PC-3 (cell line): ENCODE measurements at regions not wholly inside any gene's neighbourhood (a gene's known extent, or its start where the extent isn't known, plus 50 kb on each side); places are given as distances from the start of the nearest gene placed in this dataset.

Experiments used
- ATAC-seq: fragments of 200-7000 bp; cut with Tn5 transposase; 2 replicates; pipeline ENCODE4 v1.9.1; 2020; ENCODE audit warnings: mild to moderate bottlenecking, moderate library complexity
- BruUV-seq: library from RNA; stranded (reverse); fragments of 400-500 nt; replicated peaks from 2 replicates; lab custom pipeline; 2021; lab: Mats Ljungman, UMichigan
- CTCF ChIA-PET: fragments of 300-600 bp; sonication (Branson Sonifier 250); formaldehyde crosslinking; loops from one replicate; lab custom pipeline; 2022; ENCODE audit warnings: antibody characterized with exemption; lab: Charles Lee
- POLR2A ChIA-PET: fragments of 300-600 bp; sonication (Branson Sonifier 250); formaldehyde crosslinking; loops from one replicate; lab custom pipeline; 2022; ENCODE audit warnings: antibody characterized with exemption; ENCODE audit not compliant: unreplicated experiment; lab: Charles Lee
- DNase-seq: peaks from one replicate; pipeline ENCODE4 v3.0.0-alpha.2; 2015
- H2AFZ ChIP-seq: fragments of 300-600 bp; sonication (generic); 2 replicates; pipeline ENCODE4 v1.6.0; 2016; ENCODE audit warnings: antibody characterized with exemption, low read length
- H3F3A ChIP-seq: fragments of 300-600 bp; sonication (generic); one replicate; pipeline ENCODE4 v1.6.0; 2017; ENCODE audit warnings: antibody characterized with exemption, low read length, control low read depth, mild to moderate bottlenecking; ENCODE audit not compliant: unreplicated experiment
- H3K27ac ChIP-seq: fragments of 300-600 bp; sonication (generic); 2 replicates; pipeline ENCODE4 v1.5.1; 2016; ENCODE audit warnings: mild to moderate bottlenecking, low read length
- H3K27me3 ChIP-seq: fragments of 300-600 bp; sonication (generic); 2 replicates; pipeline ENCODE4 v1.6.1; 2016; ENCODE audit warnings: low read length, mixed read lengths
- H3K36me3 ChIP-seq: fragments of 300-600 bp; sonication (generic); 2 replicates; pipeline ENCODE4 v1.6.1; 2016; ENCODE audit warnings: low read depth, mixed run types, low read length, mixed read lengths
- H3K4me1 ChIP-seq: fragments of 300-600 bp; sonication (generic); 2 replicates; pipeline ENCODE4 v1.5.1; 2016; ENCODE audit warnings: low read length; ENCODE audit not compliant: insufficient read depth
- H3K4me2 ChIP-seq: fragments of 300-600 bp; sonication (generic); 2 replicates; pipeline ENCODE4 v1.6.0; 2016; ENCODE audit warnings: low read length
- H3K4me3 ChIP-seq: fragments of 300-600 bp; sonication (generic); 2 replicates; pipeline ENCODE4 v1.5.1; 2016; ENCODE audit warnings: mild to moderate bottlenecking, low read length, mixed read lengths
- H3K79me2 ChIP-seq: fragments of 300-600 bp; sonication (generic); 2 replicates; pipeline ENCODE4 v1.6.1; 2017; ENCODE audit warnings: low read length, mixed read lengths
- H3K9ac ChIP-seq: fragments of 300-600 bp; sonication (generic); 2 replicates; pipeline ENCODE4 v1.6.0; 2016; ENCODE audit warnings: mild to moderate bottlenecking, low read length
- H3K9me2 ChIP-seq: fragments of 300-600 bp; sonication (generic); replicated peaks from 2 replicates; pipeline ENCODE4 v1.6.1; 2016; ENCODE audit warnings: mixed run types, low read length, mixed read lengths
- H3K9me3 ChIP-seq: fragments of 300-600 bp; sonication (generic); 2 replicates; pipeline ENCODE4 v1.6.1; 2016; ENCODE audit warnings: low read length, mixed read lengths
- H4K20me1 ChIP-seq: fragments of 300-600 bp; sonication (generic); 2 replicates; pipeline ENCODE4 v1.6.1; 2016; ENCODE audit warnings: low read length, mixed read lengths
- CTCF ChIP-seq: fragments of 300-600 bp; sonication (generic); conservative IDR thresholded peaks from 2 replicates; pipeline ENCODE4 v1.5.1; 2017; ENCODE audit warnings: antibody characterized with exemption, low read depth, mild to moderate bottlenecking, low read length
- EZH2 ChIP-seq: fragments of 300-600 bp; sonication (generic); IDR thresholded peaks from one replicate; pipeline ENCODE4 v1.6.1; 2017; ENCODE audit warnings: antibody characterized with exemption, mild to moderate bottlenecking, low read length; ENCODE audit not compliant: unreplicated experiment
- EZH2phosphoT487 ChIP-seq: fragments of 300-600 bp; sonication (generic); IDR thresholded peaks from 2 replicates; pipeline ENCODE4 v1.6.1; 2018; ENCODE audit warnings: mild to moderate bottlenecking, antibody characterized with exemption, low read length, borderline replicate concordance
- intact Hi-C: fragments of 100-400 bp; cut with micrococcal nuclease; formaldehyde crosslinking; loops from 2 replicates; pipeline ENCODE4 v1.9.0; 2023

GRCh38 chr1:189927641-189928040, 550.0 kb downstream of the BRINP3 start:
- ChIA-PET POLR2A (no interaction called here), CTCF (no interaction called here)
- Histone ChIP-seq H3K9ac (no peak overlapping the region), H3K27me3 (no peaks in the 10 kb centered on the region), H3K9me2 (no peaks in the 10 kb centered on the region), H3K4me1 (no peaks in the 10 kb centered on the region), H3K4me3 (no peak overlapping the region), H2AFZ (no peak overlapping the region), H3K4me2 (no peak overlapping the region), H3K36me3 (no peaks in the 10 kb centered on the region), H3K27ac (no peak overlapping the region), H3F3A (no peaks in the 10 kb centered on the region), H3K79me2 (no peaks in the 10 kb centered on the region), H3K9me3 (no peaks in the 10 kb centered on the region), H4K20me1 (no peaks in the 10 kb centered on the region)
- TF ChIP-seq EZH2phosphoT487: no peak
- TF ChIP-seq EZH2: no peak
- no peak for TF ChIP-seq CTCF
- BruUV-seq: no TSS peak
- ATAC-seq (no peak), DNase-seq (no peak)
- intact Hi-C loops: no loop called here

GRCh38 chr1:189929501-189930099, 548.1 kb downstream of the BRINP3 start:
- Histone ChIP-seq H3K4me1 (no peaks in the 10 kb centered on the region), H4K20me1 (no peaks in the 10 kb centered on the region), H3K79me2 (no peaks in the 10 kb centered on the region), H3K27ac (no peak overlapping the region), H3K4me3 (no peak overlapping the region), H3K9me2 (no peaks in the 10 kb centered on the region), H3K27me3 (no peaks in the 10 kb centered on the region), H3F3A (no peaks in the 10 kb centered on the region), H3K36me3 (no peaks in the 10 kb centered on the region), H2AFZ (no peak overlapping the region), H3K9me3 (no peaks in the 10 kb centered on the region), H3K4me2 (no peak overlapping the region), H3K9ac (no peak overlapping the region)
- ChIA-PET CTCF (no interaction called here), POLR2A (no interaction called here)
- no TSS peak for BruUV-seq
- intact Hi-C loops: no loop called here
- ATAC-seq: no peak
- TF ChIP-seq EZH2phosphoT487 (no peak), CTCF (no peak), EZH2 (no peak)
- DNase-seq: peak; percentile 11

GRCh38 chr1:189936861-189937260, 540.8 kb downstream of the BRINP3 start:
- no peak overlapping the region for H2AFZ ChIP-seq
- no peaks in the 10 kb centered on the region for H3K27me3 ChIP-seq
- BruUV-seq: no TSS peak
- TF ChIP-seq EZH2phosphoT487 (no peak), CTCF (no peak)
- H3F3A ChIP-seq: no peaks in the 10 kb centered on the region
- H3K9me2 ChIP-seq: no peaks in the 10 kb centered on the region
- H3K4me3 ChIP-seq: no peak overlapping the region
- no peak overlapping the region for H3K27ac ChIP-seq
- no peak overlapping the region for H3K4me2 ChIP-seq
- no peaks in the 10 kb centered on the region for H3K9me3 ChIP-seq
- DNase-seq (no peak), ATAC-seq (no peak)
- H4K20me1 ChIP-seq: no peaks in the 10 kb centered on the region
- intact Hi-C loops: no loop called here
- POLR2A ChIA-PET: no interaction called here
- H3K36me3 ChIP-seq: no peaks in the 10 kb centered on the region
- H3K4me1 ChIP-seq: no peaks in the 10 kb centered on the region
- no peak overlapping the region for H3K9ac ChIP-seq
- H3K79me2 ChIP-seq: no peaks in the 10 kb centered on the region
- CTCF ChIA-PET: no interaction called here
